ENCODE measurements at regions not wholly inside any gene's neighbourhood (a gene's known extent, or its start where the extent isn't known, plus 50 kb on each side); places are given as distances from the start of the nearest gene placed in this dataset.
"Not testable (repeated sequence)": the region's sequence is repeated elsewhere in the genome, so short reads cannot be mapped to it uniquely, and the experiment has no call there.

DNA sequence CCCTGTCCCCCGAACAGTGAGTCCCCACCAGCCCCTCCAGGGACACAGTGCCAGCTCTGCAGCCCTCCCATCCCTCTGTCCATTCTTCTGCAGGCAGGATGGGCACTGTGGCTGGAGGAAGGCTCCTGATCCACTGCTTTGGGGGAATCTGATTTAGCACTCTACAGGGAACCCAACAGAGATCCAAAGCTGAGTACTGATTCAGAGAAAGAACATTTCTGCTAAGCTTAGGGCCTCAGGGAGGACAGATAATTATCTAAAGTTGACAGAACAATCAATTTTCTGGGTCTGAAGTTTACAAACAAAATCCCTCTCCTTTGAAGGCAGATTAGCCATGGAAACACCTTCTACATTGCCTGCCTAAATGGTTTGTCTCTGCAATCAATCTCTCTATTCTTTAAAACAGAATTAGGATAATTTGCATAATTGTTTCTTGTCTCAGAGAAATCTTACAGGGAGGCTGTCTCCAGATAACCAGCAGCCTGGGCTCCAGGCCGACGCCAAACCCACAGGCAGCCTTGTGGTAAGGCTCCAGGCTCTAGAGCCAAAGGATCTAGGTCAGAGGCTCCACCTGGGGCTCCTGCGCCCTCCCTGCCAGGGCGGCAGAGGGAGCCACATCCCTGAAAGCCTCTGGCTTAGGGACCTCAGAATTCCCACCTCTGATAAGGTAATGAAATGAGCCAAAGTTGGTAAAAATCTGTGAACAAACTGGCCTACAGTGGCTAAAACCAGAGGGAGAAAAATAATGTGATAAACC is 152.2 kb upstream of the FAM20C start:
- H3K27ac ChIP-seq (ENCODE audit: low read length); ATAC-seq (replicated peaks in 1 of 4); POLR2A ChIA-PET; H3K4me3 ChIP-seq (ENCODE audit: control insufficient read depth in 1 of 2, extremely low read depth in 1 of 2, low read length in 1 of 2); H3K4me3 Mint-ChIP-seq; H3K36me3 ChIP-seq (ENCODE audit: control insufficient read depth in 2 of 2, extremely low read depth in 1 of 2, insufficient read depth in 1 of 2, low read length in 1 of 2); H3K27ac Mint-ChIP-seq; H3K4me1 Mint-ChIP-seq; H3K9me3 Mint-ChIP-seq; DNase-seq; CTCF ChIA-PET; H3K9me3 ChIP-seq; H3K4me1 ChIP-seq (ENCODE audit: control insufficient read depth in 1 of 2, extremely low read depth in 1 of 2, insufficient read depth in 2 of 2, low read length in 2 of 2); H3K36me3 Mint-ChIP-seq: not testable (repeated sequence)
- peaks cover 0 to 21% of the 10 kb centered on the region in 2 experiments for H3K27me3 ChIP-seq (replicated peaks in 1 of 2; ENCODE audit: control insufficient read depth in 2 of 2, extremely low read depth in 1 of 2, insufficient read depth in 2 of 2, low read length in 1 of 2)
- 89% methylated on average over 2 of the region's 5 CpGs for WGBS (ENCODE audit: insufficient coverage)
- H3K27me3 Mint-ChIP-seq: peaks cover 20 to 36% of the 10 kb centered on the region in 2 donors

DNA sequence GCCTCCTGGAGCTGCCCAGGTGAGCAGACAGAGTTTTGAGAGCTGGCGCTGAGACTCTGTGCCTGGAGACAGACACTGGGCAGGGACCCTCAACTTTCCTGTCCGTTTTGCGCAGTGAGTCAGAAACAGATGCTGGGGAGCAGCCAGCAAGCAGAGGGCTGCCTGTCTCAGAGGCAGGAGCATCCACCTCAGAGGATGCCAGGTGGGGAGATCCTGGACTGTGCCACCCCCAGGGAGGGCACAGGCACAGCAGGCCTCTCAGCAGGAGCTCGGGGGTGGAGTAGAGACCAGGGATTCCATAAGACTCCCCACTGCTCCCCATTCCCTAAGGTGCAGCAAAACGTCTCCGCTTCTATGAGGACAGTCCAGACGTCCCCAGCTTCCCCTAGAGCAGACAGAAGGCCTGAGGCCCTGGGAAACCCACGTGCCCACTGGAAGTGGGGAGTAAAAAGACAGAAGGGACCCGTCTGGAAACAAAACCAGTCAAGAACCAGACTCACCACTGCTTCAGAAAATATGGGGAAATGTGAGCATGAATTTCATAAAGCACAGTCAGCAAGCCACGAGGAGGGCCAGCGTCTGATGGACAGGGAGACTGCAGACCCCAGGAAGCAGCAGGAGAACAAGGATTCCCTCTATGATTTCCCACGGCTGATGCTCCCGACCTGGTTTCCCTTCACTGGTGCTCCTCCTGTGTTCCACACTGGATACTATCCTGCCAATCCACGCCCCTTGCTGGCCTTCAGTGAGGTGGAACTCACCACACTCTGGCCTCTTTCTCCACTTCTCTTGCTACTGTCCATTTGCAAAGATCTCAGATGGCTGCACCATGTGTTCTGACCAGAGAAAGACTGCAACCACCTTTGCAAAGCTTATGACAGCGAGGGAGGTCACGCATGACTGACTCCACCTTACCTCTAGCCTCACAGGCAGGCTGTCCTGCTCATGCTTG is 151.3 kb upstream of the FAM20C start:
- CTCF ChIA-PET: no interaction called here
- 74% methylated on average over 9 of the region's 16 CpGs for WGBS (ENCODE audit: insufficient coverage)
- Histone ChIP-seq H3K9me3 (no peaks in the 10 kb centered on the region), H3K36me3 (ENCODE audit: control insufficient read depth in 2 of 2, extremely low read depth in 1 of 2, insufficient read depth in 1 of 2, low read length in 1 of 2) (no peaks in the 10 kb centered on the region), H3K4me3 (ENCODE audit: control insufficient read depth in 1 of 2, extremely low read depth in 1 of 2, low read length in 1 of 2) (no peak overlapping the region), H3K27ac (ENCODE audit: low read length) (no peak overlapping the region), H3K4me1 (ENCODE audit: control insufficient read depth in 1 of 2, extremely low read depth in 1 of 2, insufficient read depth in 2 of 2, low read length in 2 of 2) (no peaks in the 10 kb centered on the region), H3K27me3 (replicated peaks in 1 of 2; ENCODE audit: control insufficient read depth in 2 of 2, extremely low read depth in 1 of 2, insufficient read depth in 2 of 2, low read length in 1 of 2) (peaks cover 0 to 28% of the 10 kb centered on the region in 2 experiments)
- Mint-ChIP-seq H3K9me3 (no peaks in the 10 kb centered on the region), H3K27me3 (peaks cover 20 to 42% of the 10 kb centered on the region in 2 donors), H3K4me1 (no peaks in the 10 kb centered on the region), H3K36me3 (no peaks in the 10 kb centered on the region), H3K4me3 (no peak overlapping the region), H3K27ac (no peak overlapping the region)
- POLR2A ChIA-PET: no interaction called here
- no peak for DNase-seq
- ATAC-seq (replicated peaks in 1 of 4): no peak

DNA sequence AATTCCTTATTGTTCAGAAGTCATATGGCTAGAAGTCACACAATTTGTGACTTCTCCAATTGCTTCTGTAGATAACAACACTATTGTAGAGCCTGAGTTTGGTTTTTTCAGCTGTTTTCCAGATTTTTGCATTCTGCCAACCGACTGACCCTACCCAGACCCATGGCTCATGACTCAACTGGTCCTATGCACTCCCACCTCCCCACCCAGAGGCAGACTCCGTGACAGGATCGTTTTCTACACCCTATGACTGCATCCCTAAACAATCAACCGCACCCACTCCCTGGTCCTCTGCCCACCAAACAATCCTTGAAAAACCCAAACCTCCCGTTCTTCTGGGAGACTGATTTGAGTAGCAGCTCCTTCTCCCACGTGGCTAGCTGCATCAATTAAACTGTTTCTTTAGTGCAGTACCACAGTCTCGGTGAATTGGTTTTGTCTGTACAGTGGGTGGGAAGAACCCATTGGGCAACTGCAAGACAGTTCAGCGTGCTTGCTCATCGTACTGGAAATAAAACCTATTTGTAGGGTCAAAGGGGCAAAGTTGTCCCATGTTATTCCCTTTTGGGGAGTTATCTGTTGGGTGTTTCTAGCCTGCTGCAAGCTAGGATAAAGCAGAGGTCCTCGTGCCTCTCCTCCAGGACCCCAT is 150.3 kb upstream of the FAM20C start:
- no peaks in the 10 kb centered on the region for H3K36me3 Mint-ChIP-seq
- ChIA-PET POLR2A (no interaction called here), CTCF (no interaction called here)
- peaks cover 26 to 51% of the 10 kb centered on the region in 2 donors for H3K27me3 Mint-ChIP-seq
- no peak overlapping the region for H3K4me3 ChIP-seq (ENCODE audit: control insufficient read depth in 1 of 2, extremely low read depth in 1 of 2, low read length in 1 of 2)
- ATAC-seq (replicated peaks in 1 of 4): no peak
- no peak overlapping the region for H3K4me3 Mint-ChIP-seq
- H3K36me3 ChIP-seq (ENCODE audit: control insufficient read depth in 2 of 2, extremely low read depth in 1 of 2, insufficient read depth in 1 of 2, low read length in 1 of 2): no peaks in the 10 kb centered on the region
- H3K4me1 ChIP-seq (ENCODE audit: control insufficient read depth in 1 of 2, extremely low read depth in 1 of 2, insufficient read depth in 2 of 2, low read length in 2 of 2): no peaks in the 10 kb centered on the region
- DNase-seq: no peak
- peaks cover 0 to 36% of the 10 kb centered on the region in 2 experiments for H3K27me3 ChIP-seq (replicated peaks in 1 of 2; ENCODE audit: control insufficient read depth in 2 of 2, extremely low read depth in 1 of 2, insufficient read depth in 2 of 2, low read length in 1 of 2)
- no peak overlapping the region for H3K27ac ChIP-seq (ENCODE audit: low read length)
- H3K9me3 Mint-ChIP-seq: no peaks in the 10 kb centered on the region
- WGBS (ENCODE audit: insufficient coverage): 79% methylated on average over 8 of the region's 10 CpGs
- no peaks in the 10 kb centered on the region for H3K4me1 Mint-ChIP-seq
- no peaks in the 10 kb centered on the region for H3K9me3 ChIP-seq
- no peak overlapping the region for H3K27ac Mint-ChIP-seq

DNA sequence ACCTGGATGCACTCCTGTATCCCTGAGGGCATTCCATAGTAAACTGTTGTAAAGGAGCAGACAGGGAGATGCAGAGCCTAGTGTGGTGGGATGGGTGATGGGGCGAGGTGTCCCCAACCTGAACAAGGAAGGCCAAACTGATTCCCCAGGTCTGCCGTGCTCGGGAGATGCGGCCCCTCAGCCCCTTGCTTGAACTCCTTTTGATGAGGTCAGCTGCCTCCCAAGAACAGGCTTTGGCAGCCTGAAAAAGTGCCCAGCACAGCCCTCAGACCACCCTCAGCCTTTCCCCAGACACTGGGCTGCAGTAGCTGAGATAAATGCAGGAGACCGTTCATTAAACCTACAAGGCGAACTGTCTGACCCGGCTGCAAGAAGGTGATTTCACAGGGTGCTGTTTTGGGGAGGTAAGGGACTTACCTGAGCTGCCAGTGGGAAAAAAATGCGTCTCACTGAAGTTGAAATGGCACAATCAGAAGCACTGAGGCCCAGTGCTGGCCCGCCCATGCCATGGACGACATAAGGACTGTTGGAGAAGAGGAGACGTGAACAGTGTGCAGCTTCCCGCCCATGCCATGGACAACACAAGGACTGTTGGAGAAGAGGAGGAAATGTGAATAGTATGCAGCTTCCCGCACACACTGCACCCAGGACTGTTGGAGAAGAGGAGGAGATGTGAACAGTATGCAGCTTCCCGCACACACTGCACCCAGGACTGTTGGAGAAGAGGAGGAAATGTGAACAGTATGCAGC is 148.4 kb upstream of the FAM20C start:
- H3K27ac Mint-ChIP-seq: no peak overlapping the region
- Histone ChIP-seq H3K4me1 (ENCODE audit: control insufficient read depth in 1 of 2, extremely low read depth in 1 of 2, insufficient read depth in 2 of 2, low read length in 2 of 2) (no peaks in the 10 kb centered on the region), H3K27me3 (replicated peaks in 1 of 2; ENCODE audit: control insufficient read depth in 2 of 2, extremely low read depth in 1 of 2, insufficient read depth in 2 of 2, low read length in 1 of 2) (peaks cover 0 to 36% of the 10 kb centered on the region in 2 experiments), H3K36me3 (ENCODE audit: control insufficient read depth in 2 of 2, extremely low read depth in 1 of 2, insufficient read depth in 1 of 2, low read length in 1 of 2) (no peaks in the 10 kb centered on the region), H3K27ac (ENCODE audit: low read length) (no peak overlapping the region), H3K4me3 (ENCODE audit: control insufficient read depth in 1 of 2, extremely low read depth in 1 of 2, low read length in 1 of 2) (no peak overlapping the region), H3K9me3 (no peaks in the 10 kb centered on the region)
- POLR2A ChIA-PET: no interaction called here
- H3K27me3 Mint-ChIP-seq: peaks cover 27 to 52% of the 10 kb centered on the region in 2 donors
- H3K36me3 Mint-ChIP-seq: no peaks in the 10 kb centered on the region
- H3K9me3 Mint-ChIP-seq: no peaks in the 10 kb centered on the region
- DNase-seq: no peak
- H3K4me3 Mint-ChIP-seq: no peak overlapping the region
- H3K4me1 Mint-ChIP-seq: no peaks in the 10 kb centered on the region
- CTCF ChIA-PET: no interaction called here
- 92% methylated on average over 12 of the region's 14 CpGs for whole genome bisulfite sequencing (ENCODE audit: insufficient coverage)
- no peak for ATAC-seq (replicated peaks in 1 of 4)

DNA sequence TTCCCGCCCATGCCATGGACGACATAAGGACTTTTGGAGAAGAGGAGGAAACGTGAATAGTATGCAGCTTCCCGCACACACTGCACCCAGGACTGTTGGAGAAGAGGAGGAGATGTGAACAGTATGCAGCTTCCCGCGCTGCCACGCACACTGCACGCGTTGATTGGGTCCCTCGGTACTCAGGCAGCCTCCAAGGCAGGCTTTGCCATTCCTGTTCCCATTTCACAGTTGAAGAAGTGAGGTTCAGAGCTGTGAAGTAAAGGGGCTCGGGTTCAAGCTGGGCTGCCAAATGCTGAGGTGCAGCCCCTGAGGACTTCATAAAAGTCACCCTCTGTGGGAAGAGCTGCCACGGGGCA is 147.9 kb upstream of the FAM20C start:
- peaks cover 0 to 36% of the 10 kb centered on the region in 2 experiments for H3K27me3 ChIP-seq (replicated peaks in 1 of 2; ENCODE audit: control insufficient read depth in 2 of 2, extremely low read depth in 1 of 2, insufficient read depth in 2 of 2, low read length in 1 of 2)
- H3K9me3 ChIP-seq: no peaks in the 10 kb centered on the region
- H3K4me1 ChIP-seq (ENCODE audit: control insufficient read depth in 1 of 2, extremely low read depth in 1 of 2, insufficient read depth in 2 of 2, low read length in 2 of 2): no peaks in the 10 kb centered on the region
- H3K4me3 Mint-ChIP-seq: no peak overlapping the region
- H3K36me3 ChIP-seq (ENCODE audit: control insufficient read depth in 2 of 2, extremely low read depth in 1 of 2, insufficient read depth in 1 of 2, low read length in 1 of 2): no peaks in the 10 kb centered on the region
- ATAC-seq (replicated peaks in 1 of 4) (no peak), DNase-seq (no peak)
- no peaks in the 10 kb centered on the region for H3K36me3 Mint-ChIP-seq
- H3K27ac Mint-ChIP-seq: no peak overlapping the region
- ChIA-PET CTCF (no interaction called here), POLR2A (no interaction called here)
- H3K27ac ChIP-seq (ENCODE audit: low read length): no peak overlapping the region
- WGBS (ENCODE audit: insufficient coverage): 86% methylated on average over 11 of the region's 12 CpGs
- H3K9me3 Mint-ChIP-seq: no peaks in the 10 kb centered on the region
- peaks cover 27 to 52% of the 10 kb centered on the region in 2 donors for H3K27me3 Mint-ChIP-seq
- no peak overlapping the region for H3K4me3 ChIP-seq (ENCODE audit: control insufficient read depth in 1 of 2, extremely low read depth in 1 of 2, low read length in 1 of 2)
- no peaks in the 10 kb centered on the region for H3K4me1 Mint-ChIP-seq

All from T-cell (primary cell).